ENCODE measurements at regions not wholly inside any gene's neighbourhood (a gene's known extent, or its start where the extent isn't known, plus 50 kb on each side); places are given as distances from the start of the nearest gene placed in this dataset.
"Not testable (repeated sequence)": the region's sequence is repeated elsewhere in the genome, so short reads cannot be mapped to it uniquely, and the experiment has no call there.

- no peak for ATAC-seq
- TF ChIP-seq SNAI2 (CRISPR knock-in tag; IDR thresholded peaks at IDR 0.05) (no peak), ZC3H10 (CRISPR knock-in tag; IDR thresholded peaks at IDR 0.05) (no peak), ZFP30 (CRISPR knock-in tag; IDR thresholded peaks at IDR 0.05) (no peak), ZFP3 (CRISPR knock-in tag; IDR thresholded peaks at IDR 0.05) (no peak), CSDC2 (CRISPR knock-in tag; IDR thresholded peaks at IDR 0.05) (no peak), TOX (CRISPR knock-in tag; IDR thresholded peaks at IDR 0.05; ENCODE audit: borderline replicate concordance) (no peak), TSHZ2 (CRISPR knock-in tag; IDR thresholded peaks at IDR 0.05) (no peak), ZNF565 (CRISPR knock-in tag; conservative IDR thresholded peaks at IDR 0.05; ENCODE audit: low read depth) (no peak), BACH2 (CRISPR knock-in tag; IDR thresholded peaks at IDR 0.05; ENCODE audit: borderline replicate concordance) (no peak)
Observed at GRCh38 chr3:152591515-152591914, 243.4 kb upstream of the P2RY1 start.

GRCh38 chr3:152593242-152593641 lies 241.7 kb upstream of the P2RY1 start:
- ATAC-seq: no peak
- TF ChIP-seq OSR1 (CRISPR knock-in tag; IDR thresholded peaks at IDR 0.05) (no peak), ZNF8 (CRISPR knock-in tag; IDR thresholded peaks at IDR 0.05) (no peak), RARB (CRISPR knock-in tag; IDR thresholded peaks at IDR 0.05) (no peak), TOX (CRISPR knock-in tag; IDR thresholded peaks at IDR 0.05; ENCODE audit: borderline replicate concordance) (no peak), ZNF70 (CRISPR knock-in tag; IDR thresholded peaks at IDR 0.05) (no peak), CREB5 (CRISPR knock-in tag; IDR thresholded peaks at IDR 0.05; ENCODE audit: low read depth) (no peak), POU6F1 (CRISPR knock-in tag; IDR thresholded peaks at IDR 0.05; ENCODE audit: borderline replicate concordance, low read depth) (no peak), ISL1 (CRISPR knock-in tag; IDR thresholded peaks at IDR 0.05) (no peak), ESRRG (CRISPR knock-in tag; IDR thresholded peaks at IDR 0.05) (no peak)

GRCh38 chr3:152595975-152596821 lies 238.7 kb upstream of the P2RY1 start:
- ATAC-seq: no peak
- no peak for TF ChIP-seq GLIS3 (CRISPR knock-in tag; IDR thresholded peaks at IDR 0.05)
- no peak for TF ChIP-seq ZC3H10 (CRISPR knock-in tag; IDR thresholded peaks at IDR 0.05)
- TF ChIP-seq POU6F1 (CRISPR knock-in tag; IDR thresholded peaks at IDR 0.05; ENCODE audit: borderline replicate concordance, low read depth): no peak
- no peak for TF ChIP-seq SNAI2 (CRISPR knock-in tag; IDR thresholded peaks at IDR 0.05)
- no peak for TF ChIP-seq PATZ1 (CRISPR knock-in tag; IDR thresholded peaks at IDR 0.05; ENCODE audit: borderline replicate concordance)
- TF ChIP-seq ZFP3 (CRISPR knock-in tag; IDR thresholded peaks at IDR 0.05): no peak
- TF ChIP-seq ESRRG (CRISPR knock-in tag; IDR thresholded peaks at IDR 0.05): no peak

- not testable (repeated sequence) for ATAC-seq
Observed at GRCh38 chr3:152596832-152597231, 238.1 kb upstream of the P2RY1 start.

All from SK-N-SH treated with all-trans-retinoic acid at 6 μM for 48 hours (cell line).